HG03097 (cell line): ENCODE measurements at regions not wholly inside any gene's neighbourhood (a gene's known extent, or its start where the extent isn't known, plus 50 kb on each side); places are given as distances from the start of the nearest gene placed in this dataset.

Experiments used
- ATAC-seq: cut with Tn5 transposase; IDR thresholded peaks from one replicate; pipeline ENCODE4 v1.9.1; 2021; ENCODE audit not compliant: unreplicated experiment, low FRiP score

DNA sequence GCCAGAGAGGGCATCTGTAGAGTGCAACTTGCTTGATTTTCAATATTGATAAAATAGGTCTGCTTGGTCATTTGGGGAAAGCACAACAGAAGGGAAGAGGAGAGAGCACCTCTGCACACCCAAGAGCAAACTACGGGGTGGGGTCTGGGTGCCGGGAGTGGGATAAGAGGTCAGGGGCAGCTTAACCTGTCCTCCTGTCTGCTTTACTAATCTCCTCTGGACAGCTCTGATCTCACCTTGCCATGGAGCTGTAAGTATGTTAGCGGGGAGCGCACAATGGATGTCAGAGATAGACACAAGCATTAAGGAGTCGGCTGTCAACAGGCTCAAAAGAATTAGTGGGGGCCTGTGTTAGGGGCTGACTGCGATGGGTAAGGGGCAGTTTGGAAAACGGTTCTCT is 328.7 kb downstream of the CYRIA start:
- no peak for ATAC-seq

DNA sequence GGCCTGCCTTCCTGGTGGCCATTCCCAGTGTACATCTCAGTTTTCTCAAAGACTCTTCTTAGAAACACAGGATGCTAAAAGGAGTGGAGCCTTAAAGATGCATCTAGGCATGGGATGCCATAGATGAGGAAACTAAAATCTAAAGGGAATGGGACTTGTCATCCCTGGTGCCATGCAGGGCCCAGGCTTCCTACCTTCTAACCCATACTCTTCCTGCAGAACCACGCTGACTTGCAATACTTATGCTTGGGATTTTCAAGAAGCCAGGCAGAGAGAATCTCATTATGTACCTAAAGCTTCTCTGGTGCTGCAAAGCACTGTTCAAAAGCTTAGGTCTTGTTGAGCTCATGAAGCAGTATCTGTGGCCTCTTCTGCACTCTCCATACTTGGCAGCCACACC is 329.1 kb downstream of the CYRIA start:
- no peak for ATAC-seq

DNA sequence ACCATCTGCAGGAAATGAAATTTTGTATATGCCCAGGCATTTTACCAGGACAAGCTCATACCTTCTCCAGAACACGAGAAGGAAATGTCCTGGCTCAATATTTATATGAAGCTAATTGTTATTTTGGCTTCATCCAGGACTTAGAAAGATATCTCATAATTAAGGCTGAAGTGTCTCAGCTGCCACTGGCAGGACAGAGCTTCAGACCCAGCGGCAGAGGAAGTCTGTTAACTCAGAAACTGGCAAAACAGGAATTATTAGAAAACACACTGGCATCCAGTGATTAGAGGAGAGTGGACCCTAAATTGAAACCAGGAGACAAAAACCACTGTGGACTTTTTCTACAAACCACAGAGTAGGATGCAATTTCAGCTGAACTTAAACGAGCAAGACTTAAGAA is 329.7 kb downstream of the CYRIA start:
- no peak for ATAC-seq

DNA sequence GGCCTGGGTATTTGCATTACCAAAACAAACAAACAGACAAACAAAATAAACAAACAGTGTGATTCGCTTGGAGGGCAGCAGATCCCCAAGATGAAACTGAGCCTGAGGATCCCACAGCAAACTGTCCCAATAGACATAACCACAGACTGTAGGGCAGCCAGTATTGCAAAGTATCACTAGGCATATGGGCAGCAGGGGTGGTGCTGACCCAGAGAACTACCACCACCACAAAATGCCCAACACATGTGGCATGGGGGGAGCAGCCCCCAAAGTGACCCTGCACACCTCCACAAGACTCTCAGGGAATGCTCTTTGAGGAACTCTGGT is 330.1 kb downstream of the CYRIA start:
- no peak for ATAC-seq

DNA sequence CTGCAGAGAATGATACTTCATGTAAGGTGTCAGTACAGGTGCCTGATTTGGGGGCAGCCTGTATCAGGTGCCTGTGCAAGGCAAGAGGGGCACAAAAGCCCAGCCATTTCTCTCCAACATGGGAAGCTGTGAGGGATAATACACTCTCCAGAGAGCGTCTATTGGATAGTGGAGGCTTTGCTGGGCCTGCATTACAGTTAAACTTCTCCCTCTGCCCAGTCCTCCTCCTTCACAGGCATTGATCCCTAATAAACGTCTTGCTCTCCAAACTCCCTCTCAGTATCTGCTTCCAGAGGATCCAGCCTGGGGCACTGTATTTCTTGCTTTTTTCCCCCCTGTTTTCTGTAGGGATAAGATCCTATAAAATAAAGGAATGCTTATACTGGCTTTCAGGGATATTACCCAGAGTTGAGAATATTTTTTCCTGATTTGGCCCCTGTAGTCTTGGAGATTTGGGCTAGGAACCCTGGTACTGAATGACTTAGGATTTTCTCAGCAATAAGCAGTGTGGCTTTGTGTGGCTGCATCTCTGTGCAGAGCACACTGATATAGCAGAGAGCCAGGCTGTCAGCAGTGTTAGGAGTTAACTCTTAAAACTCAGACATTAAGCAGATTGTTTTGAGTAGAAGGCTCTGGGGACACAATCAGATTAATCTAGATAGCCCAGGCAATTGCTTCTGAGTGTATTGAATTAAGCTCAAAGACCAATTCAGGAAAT is 330.6 kb downstream of the CYRIA start:
- no peak for ATAC-seq

DNA sequence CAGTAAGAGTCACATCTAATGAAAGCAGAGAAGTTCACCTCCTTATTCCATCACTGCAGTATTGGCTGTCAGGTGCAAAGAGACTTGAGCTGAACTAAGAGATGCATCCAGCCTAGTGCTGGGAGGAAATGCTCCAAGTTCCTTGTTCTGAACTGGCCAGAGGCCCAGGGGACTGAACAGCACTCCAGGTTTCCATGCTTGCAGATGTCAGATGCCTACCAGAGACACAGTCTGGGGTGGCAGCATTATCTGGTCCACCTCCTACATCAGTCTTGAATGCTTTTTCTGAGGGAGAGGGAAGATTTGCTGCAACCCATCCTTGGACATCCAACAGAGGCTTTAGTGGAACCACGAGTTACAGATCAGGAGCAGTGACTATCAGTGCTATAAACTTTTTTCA is 331.3 kb downstream of the CYRIA start:
- no peak for ATAC-seq

DNA sequence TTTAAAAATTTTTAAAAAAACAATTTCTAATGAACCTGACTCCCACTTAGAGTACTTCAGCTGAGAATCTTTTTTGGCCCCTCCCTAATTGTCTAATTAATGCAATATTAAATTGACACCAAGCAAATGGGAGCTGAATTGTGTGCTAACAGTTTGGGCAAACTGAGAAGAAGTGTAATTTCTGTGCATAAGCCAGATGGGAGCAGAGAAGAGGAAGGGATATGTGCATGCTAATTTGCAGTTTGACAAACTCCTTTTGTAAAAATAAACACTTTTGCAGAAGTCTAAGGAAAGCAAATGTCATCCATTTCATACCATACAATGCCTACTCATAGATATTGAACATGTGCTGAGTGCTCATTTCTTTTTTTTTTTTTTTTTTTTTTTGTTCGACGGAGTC is 332.0 kb downstream of the CYRIA start:
- ATAC-seq = no peak

DNA sequence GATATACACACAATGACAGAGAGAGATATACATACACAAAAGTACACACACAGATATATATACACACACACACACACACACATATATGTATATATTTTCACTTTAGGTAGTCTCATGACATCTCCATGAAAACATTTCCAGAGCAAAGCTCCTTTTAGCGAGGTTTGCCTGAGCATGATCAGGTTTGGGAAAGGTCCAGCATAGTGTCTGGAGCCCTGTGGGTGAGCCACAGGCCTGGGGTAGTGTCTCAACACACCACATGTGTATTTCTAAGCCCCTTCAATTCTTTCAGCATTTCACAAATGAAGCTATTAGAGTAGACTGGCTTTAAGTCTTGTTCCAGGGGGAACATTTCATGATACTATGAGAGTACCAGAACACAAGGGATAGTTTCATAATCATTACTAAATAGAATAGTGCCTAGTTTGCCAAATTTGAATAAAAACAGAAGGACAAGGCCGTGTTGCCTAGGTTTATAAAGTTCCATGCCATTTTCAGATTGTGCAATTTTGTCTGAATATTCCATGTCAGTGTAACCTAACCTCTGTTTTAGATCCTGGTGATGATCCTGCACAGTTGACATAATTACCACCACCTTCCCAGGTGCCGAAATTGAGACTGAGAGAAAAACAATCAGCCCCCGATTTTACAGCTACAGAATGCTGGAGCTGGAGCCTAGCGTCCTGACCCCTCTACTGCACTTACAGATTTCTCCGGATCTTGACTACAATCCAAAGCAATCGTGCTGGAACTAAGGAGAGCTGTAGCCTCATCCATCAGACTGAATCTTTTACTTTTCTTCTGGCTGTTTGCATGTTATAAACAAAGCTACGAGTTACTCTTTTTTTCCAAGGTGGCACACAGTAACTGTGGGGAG is 332.7 kb downstream of the CYRIA start:
- no peak for ATAC-seq

DNA sequence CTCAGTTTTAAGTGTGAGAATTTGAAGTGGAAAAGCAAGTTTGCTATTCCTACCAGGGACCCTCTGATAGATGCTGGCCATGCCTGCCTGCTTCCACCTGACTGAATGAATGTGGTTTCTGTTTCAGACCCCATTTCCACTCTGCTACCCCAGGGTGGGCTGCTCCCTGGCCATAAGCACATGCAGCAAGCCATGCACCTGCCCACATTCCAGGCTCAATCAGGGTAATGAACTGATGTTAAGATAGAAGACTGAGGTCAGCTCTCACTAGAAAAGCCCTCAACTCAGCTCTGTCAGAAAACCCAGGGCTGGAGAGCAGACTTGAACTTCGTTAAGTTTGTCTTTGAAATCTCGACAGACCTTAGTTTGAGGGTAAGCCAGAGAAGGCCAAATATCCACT is 333.9 kb downstream of the CYRIA start:
- ATAC-seq = no peak

DNA sequence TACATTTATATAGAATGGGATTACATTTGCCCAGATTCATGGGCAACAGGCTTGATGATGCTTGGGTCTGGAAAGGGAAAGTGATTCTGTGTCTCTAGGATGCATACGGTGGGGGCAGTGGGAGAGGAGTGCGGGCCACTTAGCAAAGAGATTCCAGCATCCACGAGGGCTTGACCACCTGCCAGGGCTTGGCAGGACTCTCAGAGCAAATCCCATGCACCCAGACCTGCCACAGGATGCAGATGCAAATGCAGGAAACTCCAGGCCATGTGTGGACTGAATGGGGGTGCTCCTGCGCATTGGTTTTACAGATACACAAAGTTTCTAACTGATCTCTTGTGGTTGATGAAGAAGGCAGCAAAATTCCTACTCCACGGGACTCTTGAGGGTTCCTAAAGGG is 334.7 kb downstream of the CYRIA start:
- no peak for ATAC-seq

DNA sequence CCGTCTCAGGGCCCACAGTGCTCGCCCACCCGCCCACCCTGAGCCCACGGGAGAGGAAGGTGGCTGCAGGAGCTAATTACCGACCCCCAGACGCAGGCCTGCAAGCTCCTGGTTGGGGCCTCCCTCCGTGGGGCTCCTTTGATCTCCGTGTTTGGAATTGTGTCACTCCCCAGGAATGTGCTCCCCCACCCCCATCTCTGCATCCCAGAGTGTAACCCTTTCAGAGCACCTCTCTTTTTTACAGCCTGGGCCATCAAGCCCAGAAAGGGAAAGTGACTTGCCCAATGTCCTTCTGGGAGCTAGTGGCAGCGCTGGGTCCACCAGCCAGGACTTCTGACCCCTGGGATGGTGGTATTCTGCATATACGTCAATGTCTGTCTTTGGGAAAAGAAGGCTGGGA is 335.1 kb downstream of the CYRIA start:
- no peak for ATAC-seq

DNA sequence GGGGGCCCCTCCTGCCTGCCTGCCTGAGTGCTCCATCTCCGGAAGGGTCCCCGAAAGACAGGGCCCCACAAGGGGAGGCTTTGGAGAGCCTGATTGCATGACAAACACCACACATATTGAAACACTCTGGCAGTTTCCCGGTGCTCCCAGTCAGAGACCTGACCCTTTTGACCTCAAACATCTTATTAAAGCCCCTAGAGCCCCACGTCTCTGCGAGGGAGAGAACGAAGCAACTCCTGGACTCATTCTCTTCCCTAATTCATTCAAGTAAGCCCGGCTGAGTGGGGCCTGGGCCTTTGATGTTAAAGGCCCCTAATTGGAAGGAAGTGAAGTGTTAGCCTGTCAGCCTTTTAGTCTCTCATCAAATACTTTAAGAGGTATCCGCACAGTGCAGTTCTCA is 335.6 kb downstream of the CYRIA start:
- no peak for ATAC-seq

DNA sequence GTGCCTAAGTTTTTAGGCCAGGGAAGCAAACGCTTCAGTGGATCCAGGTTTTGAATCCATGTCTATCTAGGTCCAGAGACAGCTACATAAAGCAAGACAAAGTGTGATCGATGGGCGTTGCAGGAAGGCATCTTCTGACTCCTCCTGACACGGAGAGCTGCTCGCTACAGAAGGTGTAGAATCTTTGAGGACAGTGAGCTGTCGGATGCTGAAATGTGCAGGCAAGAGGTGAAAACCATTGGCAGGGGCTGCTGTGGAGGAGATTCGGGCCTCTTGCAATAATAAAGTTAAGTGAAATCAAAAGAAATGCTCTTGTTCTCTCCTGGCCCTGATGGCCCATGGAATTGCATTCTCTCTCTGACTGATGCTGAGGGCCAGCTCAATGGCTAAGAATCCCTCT is 336.2 kb downstream of the CYRIA start:
- no peak for ATAC-seq

DNA sequence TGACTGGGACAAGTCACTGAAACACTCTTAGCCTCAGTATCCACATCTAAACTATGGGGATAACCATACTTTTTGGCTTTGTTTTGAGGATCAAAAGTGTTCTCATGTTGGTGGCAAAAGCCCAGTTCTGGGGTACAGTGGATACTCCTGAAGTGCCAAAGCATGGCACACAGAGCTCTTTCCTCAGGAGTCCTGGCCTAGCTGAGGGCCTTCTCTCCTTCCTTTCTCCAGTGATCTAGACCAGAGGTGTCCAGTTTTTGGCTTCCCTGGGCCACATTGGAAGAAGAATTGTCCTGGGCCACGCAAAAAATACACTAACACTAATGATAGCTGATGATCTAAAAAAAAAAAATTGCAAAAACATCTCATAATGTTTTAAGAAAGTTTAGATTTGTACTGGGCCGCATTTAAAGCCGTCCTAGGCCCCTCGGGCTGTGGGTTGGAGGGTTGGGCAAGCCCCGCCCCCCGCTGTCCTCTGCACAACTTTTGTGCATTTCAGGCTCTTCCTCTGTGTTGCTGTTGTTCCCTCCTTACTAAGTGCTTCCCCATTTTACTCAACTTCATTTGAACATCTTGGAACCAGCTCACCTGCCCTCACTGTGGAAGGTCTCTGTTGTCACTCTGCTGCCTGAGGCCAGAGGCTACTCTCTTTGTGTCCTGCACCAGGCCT is 337.0 kb downstream of the CYRIA start:
- no peak for ATAC-seq

DNA sequence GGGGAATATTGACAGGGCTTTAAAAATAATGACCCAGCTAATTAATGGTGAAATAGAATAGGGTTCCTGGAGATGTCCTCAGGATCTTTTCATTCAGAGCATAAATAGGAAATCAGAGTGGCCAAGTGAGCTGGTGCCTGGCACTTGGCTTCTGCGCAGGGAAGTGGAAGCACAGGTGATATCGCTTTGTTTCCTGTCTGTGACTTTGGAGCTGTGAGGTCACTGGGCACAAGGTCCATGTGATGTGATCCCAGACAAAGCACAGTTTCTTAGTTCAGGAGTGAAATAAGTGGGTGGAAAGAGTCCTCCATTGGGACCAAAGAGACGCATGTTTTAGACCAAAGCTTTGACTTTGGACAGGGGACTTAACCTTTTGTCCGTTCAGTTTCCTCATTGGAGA is 338.3 kb downstream of the CYRIA start:
- no peak for ATAC-seq

DNA sequence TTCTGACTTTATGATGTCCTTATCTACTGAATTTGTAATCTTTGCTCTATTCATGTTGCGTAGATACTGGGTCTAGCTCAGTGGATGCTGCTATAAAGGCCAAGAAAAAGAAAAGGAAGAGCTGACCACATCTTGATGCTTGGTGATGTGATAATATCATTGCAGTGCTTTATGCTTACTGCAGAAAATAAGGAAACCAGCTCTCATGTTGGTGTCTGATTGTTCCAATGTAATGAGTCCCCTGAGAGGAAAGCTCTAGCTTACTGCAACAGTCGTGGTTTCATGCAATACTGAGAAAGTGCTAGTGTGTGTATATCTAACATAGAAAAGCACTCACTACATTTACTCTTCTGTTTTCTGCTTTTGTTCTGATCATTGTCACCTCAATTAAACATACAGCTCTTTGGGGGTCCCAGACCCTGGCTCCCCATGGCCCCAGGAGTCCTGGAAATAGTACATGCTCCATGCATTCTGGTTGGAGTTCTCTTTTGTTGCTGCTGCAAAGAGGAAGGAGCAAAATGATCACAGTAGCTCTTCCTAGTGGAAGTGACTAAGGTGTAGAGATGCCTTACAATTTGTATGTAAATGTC is 338.8 kb downstream of the CYRIA start:
- ATAC-seq = no peak

DNA sequence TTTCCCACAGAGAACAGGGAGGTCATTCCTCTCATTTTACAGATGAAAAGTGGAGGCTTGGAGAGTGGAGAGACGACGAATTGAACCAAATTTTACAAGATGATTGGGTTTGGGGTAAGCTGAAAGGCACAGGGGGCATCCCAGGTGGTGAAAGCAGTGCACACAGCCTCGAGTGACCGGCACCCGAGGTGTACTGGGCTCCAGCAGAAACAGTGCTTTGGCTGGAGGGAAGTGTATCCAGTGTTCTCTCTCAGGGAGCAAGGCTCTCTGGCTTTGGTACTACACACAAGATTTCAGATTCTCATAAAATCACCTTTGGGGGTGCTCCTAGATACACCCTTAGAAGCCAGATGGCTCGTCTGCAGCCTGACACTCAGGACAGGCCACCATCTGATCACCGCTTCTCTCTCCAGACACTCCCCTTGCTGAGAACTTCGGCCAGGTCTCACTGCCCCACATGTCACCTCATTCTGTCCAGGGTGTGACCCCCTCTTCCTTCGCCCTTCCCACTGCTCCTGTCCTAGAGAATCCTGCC is 339.6 kb downstream of the CYRIA start:
- no peak for ATAC-seq

DNA sequence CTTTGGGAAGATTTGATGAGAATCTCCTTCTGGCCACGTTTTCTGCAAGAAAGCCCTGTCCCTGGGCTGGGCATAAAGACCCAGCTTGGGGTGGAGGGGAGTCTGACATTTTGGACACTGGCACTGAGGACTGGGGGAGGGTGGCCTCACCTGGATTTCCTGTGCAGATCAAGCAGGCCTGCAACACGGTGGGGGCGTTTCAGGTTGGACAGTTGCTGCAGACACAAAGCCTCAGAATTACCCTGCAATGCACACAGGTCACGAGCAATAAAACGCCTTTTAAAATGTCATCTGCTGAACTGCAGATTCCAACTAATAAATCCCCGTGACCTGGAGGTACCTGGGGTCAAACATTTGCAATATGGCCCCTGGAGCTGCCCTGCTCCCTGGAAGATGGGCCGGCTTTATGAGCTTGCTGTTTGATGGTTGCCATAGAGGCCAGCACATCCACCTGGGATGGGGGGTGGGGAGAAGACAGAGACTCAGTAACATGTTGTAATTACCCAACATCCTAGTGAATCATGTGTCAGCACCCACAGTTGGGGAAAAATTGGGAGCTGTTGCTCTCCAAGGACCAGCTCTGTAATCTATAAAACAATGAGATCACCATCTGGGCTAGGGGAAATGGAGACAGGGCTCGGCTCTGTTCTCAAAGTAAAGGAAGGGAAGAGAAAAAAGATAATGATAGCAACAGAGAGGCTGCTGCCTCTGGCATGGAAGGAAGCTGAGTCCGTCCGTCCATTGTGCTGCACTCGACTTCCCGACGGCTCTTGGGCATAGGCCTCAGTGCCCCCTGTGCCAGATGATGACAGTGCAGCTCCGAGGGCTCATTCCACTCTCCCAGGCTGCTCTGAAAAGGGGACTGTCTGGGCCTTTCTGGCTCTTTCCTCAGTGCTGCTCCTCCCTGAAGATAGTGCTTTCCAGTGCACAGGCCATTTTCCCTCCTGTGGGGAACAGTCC is 340.3 kb downstream of the CYRIA start:
- no peak for ATAC-seq

DNA sequence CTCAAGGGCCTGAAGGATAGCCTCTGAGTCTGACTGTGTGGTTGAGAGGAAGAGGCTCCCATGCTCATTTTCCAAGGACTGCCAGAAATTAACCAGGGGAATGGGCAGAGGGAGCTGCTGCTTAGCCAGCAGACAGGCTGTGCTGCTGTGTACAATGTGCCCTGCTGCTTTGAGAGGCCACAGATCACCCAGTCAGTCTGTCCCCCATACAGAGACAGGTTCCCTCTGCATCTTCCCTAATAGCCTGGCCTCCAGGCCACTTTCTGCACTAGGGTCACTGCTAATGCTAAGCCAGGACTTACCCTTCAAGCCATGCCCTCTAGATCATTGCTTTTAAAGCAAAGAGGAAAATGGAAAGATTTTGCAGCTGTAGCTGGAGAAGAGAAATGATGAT is 341.1 kb downstream of the CYRIA start:
- ATAC-seq = no peak
